NOMO-1 treated with DMSO at 0.1 percent for 48 hours (cell line): ENCODE measurements at regions not wholly inside any gene's neighbourhood (a gene's known extent, or its start where the extent isn't known, plus 50 kb on each side); places are given as distances from the start of the nearest gene placed in this dataset.
A peak's percentile ranks its signal among the peaks of the same experiment; 100 is the strongest.
"Not testable (repeated sequence)": the region's sequence is repeated elsewhere in the genome, so short reads cannot be mapped to it uniquely, and the experiment has no call there.

ENCODE experiments used
- DNase-seq: peaks from one replicate; lab custom pipeline; 2025; ENCODE audit not compliant: unreplicated experiment; lab: John Stamatoyannopoulos, UW

DNA sequence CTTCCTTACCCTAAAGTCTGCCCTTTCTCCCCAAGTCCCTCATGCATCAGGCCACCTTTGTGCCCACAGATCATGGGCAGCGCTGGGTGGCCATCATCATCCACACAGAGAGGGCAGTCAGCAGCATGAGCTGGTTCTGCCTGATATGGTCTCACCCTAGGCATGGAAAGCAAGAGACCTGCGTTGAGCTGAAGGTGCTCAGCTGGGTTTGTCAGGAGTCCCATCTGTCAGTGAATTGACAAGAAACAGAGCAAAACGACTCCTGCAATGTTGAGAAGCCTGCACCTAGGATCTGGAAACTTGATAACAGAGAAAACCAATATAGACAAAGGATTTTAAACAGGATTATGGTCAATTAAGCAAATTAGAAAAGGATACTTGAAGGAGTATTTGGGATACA, 242.7 kb upstream of the PRSS1 start:
- DNase-seq: no peak

- DNase-seq: not testable (repeated sequence)
Observed at GRCh38 chr7:142503949-142504348, 245.3 kb upstream of the PRSS1 start.

- DNase-seq: no peak
Observed at GRCh38 chr7:142503036-142503435, 245.2 kb upstream of the PRSS58 start.

- peak; percentile 3 for DNase-seq
Observed at GRCh38 chr7:142501434-142501833, 243.6 kb upstream of the PRSS58 start.

- no peak for DNase-seq
Observed at GRCh38 chr7:142500366-142500765, 242.5 kb upstream of the PRSS58 start.

DNA sequence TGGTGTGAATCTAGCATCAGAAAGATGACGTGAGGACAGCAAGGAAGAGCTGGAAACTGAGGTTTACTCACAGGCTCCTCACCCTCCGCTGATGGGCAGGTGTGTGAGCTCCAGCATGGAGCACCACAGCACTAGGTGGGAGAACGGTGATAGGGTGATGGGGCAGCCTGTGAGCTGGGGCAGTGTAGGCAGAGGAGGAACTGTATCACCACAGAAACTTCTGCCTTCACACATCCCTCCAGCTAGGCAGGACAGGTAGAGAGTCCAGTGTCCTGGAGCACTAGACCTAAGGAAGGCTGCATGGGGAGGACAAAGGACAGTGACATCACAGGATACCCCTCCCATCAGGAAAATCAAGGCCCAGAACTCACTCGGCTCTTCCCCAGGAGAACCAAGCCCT, 241.8 kb upstream of the PRSS58 start:
- no peak for DNase-seq

DNA sequence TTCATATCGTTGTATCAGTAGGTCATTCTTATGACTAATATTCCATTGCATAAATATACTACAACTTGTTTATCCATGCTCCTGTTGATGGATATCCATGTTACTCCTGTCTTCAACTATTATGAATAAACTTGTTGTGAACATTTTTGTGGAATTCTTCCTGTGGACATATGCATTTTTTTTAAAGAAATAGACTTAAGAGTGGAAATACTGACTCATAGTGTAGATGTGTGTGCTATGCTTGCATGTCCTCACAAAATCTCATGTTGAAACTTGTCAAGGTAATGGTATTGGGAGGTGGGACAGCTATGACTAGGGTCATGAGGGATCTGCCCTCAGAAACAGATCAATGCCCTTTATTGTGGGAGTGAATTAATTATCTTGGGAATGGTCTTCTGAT, 240.5 kb upstream of the PRSS58 start:
- no peak for DNase-seq

GRCh38 chr7:142496545-142496991, 238.7 kb upstream of the PRSS58 start:
- DNase-seq: peak; percentile 28

GRCh38 chr7:142495879-142496278, 238.0 kb upstream of the PRSS58 start:
- not testable (repeated sequence) for DNase-seq

DNA sequence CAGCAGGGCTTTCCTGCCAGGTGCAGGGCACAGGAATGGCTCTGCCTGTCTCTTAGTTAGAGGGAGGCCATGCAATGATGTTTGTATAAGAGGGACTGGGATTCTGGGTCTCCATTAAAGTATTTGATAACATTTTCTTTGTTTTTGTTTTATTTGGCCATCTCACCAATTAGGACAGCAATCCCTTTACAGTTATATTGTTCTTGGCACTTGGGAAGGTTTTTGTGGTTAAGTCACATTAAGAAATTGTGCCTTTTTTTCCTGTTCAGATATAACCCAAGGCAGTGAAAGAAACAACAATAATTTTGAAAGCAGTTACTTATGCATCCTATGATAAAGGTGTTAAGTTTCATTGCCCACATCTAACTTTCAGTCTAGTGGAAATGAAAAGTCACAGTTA, 237.4 kb upstream of the PRSS58 start:
- DNase-seq: not testable (repeated sequence)

DNA sequence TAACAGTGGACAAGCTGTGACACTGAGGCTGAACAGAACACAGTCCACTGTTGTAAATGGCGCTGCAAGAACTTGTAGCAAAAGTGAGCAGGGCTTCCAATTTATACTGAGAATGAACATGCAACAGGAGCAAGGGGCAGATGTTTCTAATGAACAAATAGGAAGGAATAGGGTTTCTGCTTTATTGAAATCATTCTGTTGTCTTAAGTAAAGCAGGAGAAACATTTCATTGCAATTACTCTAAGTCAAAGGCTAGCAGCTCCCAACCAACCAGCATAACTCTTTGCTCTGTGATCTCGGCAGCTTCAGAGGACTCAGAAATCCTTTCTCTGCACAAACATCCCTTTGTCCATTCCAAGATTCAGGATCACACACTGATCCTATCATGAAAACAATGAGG, 236.2 kb upstream of the PRSS58 start:
- DNase-seq: no peak

- DNase-seq: no peak
Observed at GRCh38 chr7:142488842-142489241, 231.0 kb upstream of the PRSS58 start.

- no peak for DNase-seq
Observed at GRCh38 chr7:142488036-142488633, 230.3 kb upstream of the PRSS58 start.

- not testable (repeated sequence) for DNase-seq
Observed at GRCh38 chr7:142487565-142487964, 229.7 kb upstream of the PRSS58 start.

DNA sequence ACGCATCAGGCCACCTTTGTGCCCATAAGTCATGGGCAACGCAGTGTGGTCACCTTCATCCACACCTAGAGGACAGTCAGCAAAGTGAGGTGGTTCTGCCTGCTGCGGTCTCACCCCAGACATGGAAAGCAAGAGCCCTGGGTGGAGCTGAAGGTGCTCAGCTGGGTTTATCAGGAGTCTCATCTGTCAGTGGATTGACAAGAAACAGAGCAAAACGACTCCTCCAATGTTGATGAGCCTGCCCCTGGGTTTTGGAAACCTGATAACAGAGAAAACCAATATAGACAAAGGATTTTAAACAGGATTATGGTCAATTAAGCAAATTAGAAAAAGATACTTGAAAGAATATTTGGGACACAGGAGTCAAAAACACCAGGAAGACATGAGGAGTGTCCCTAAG, 229.3 kb upstream of the PRSS58 start:
- no peak for DNase-seq

GRCh38 chr7:142485617-142486226, 227.9 kb upstream of the PRSS58 start:
- no peak for DNase-seq

DNA sequence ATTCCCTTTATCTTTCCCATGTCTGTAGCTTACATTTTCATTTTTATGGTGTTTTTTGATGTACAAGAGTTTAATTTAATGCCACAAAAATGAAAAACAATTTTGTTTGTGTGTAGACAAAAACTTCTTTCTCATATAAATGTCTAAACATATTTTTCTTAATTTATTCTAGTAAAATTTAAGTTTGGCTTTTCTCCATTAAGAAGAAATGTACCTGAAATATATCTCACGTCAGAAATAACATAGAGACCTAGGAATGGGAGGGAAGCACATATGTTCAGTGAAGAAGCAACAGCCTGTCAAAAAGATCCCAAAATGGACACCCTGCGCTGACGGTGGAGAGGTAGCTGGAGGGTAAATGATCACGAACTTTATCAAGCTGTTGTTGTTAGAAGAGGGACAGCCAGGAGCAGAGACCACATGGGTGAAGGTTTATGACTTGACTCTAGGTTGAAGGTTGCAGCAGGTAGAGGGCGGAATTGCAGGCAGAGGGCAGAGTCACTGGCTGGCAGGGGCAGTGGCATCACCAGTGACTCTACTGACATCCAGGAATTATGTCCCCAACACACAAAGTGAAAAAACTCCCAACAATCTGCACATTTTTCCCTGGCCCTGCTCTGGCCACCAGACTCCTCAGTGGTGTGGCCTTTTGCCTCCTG, 225.9 kb upstream of the PRSS58 start:
- no peak for DNase-seq

GRCh38 chr7:142482891-142483658, 225.2 kb upstream of the PRSS58 start:
- DNase-seq: peak; percentile 30

- no peak for DNase-seq
Observed at GRCh38 chr7:142481548-142481947, 223.7 kb upstream of the PRSS58 start.

DNA sequence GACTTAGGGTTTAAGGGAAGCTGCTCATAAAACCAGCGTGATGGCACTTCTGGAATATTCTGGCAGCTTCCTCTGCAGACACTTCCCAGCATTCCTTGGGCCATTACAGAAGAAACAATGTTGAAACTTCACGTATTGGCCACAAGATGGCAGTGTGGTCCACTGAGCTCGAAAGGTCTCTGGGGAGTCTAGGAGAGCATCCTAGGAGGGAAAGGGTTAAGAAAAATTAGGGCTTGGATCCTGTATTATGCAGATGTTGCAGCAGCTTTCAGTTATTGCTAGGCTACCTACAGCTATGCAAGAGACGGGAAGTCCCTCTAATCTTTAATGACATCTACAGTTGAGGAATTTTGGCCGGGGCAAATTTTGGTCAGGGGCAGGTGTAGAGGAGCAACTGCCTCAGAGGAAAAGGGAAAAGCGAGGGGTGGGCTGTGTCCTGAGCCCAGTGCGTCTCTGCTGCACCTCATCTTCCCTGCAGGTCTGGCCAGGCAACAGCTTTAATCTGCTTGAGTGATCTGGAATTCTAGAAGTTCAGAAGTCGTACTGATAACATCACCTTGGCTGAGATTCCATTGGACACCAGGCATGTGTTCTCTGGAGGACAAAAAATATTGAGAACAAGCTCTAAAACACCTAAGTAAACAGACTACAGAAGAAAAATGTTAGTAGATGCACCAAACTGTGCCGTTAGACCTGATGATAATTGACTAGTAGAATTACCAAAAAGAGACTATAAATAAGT, 220.8 kb upstream of the PRSS58 start:
- DNase-seq: no peak

DNA sequence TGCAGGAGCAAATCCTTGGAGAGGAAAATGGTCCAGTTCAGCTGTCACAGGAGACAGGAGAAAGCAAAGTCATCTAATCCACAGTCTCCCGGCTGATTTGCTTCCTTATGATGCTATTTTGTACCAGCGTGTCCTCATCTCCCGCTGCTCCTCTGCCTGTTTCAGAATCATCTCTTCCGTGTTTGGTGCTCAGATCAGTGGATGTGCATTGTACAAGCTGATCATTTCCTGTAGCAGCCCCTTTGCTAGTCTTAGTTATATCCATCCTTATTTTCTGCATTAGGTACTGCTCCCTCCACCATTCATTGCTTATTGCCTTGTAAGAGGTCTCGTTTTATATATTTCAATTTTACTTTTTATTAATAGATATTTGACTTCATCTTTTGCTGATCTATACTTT, 219.9 kb upstream of the PRSS58 start:
- DNase-seq: not testable (repeated sequence)
